ENCODE measurements at regions not wholly inside any gene's neighbourhood (a gene's known extent, or its start where the extent isn't known, plus 50 kb on each side); places are given as distances from the start of the nearest gene placed in this dataset.

GRCh38 chr7:70923181-70923845 is 208.6 kb upstream of the GALNT17 start:
- Histone ChIP-seq H3K9ac (no peak overlapping the region), H3K9me2 (ENCODE audit: insufficient read depth) (no peaks in the 10 kb centered on the region), H2AFZ (no peak overlapping the region), H3K27me3 (replicated peaks; ENCODE audit: insufficient read depth) (no peaks in the 10 kb centered on the region), H3K36me3 (ENCODE audit: low read depth) (no peaks in the 10 kb centered on the region), H3K4me2 (ENCODE audit: unreplicated experiment) (no peak overlapping the region), H3K4me1 (ENCODE audit: insufficient read depth) (no peaks in the 10 kb centered on the region), H3K79me2 (ENCODE audit: insufficient read depth) (no peaks in the 10 kb centered on the region), H3K27ac (no peak overlapping the region), H3K4me3 (no peak overlapping the region), H4K20me1 (ENCODE audit: insufficient read depth) (no peaks in the 10 kb centered on the region), H3K9me3 (ENCODE audit: low read depth) (no peaks in the 10 kb centered on the region), H3F3A (ENCODE audit: insufficient read depth) (no peaks in the 10 kb centered on the region)
- 33 to 35% methylated on average over 11 of the region's 11 CpGs for WGBS, 2 experiments (ENCODE audit: low coverage in 1 of 2, low lambda C conversion rate in 2 of 2, missing lambda C conversion rate in 2 of 2)
- TF ChIP-seq EZH2phosphoT487 (IDR thresholded peaks at IDR 0.05; ENCODE audit: insufficient read depth, low read depth) (no peak), EZH2 (IDR thresholded peaks at IDR 0.05; ENCODE audit: insufficient read depth, poor library complexity, severe bottlenecking) (no peak)
- no peak for DNase-seq
- in situ Hi-C loops (cut with MboI) = no loop called here

- Histone ChIP-seq H3K9ac (no peak overlapping the region), H3K4me2 (ENCODE audit: unreplicated experiment) (no peak overlapping the region), H3K36me3 (ENCODE audit: low read depth) (no peaks in the 10 kb centered on the region), H3F3A (ENCODE audit: insufficient read depth) (no peaks in the 10 kb centered on the region), H3K27me3 (replicated peaks; ENCODE audit: insufficient read depth) (no peaks in the 10 kb centered on the region), H3K27ac (no peak overlapping the region), H3K9me3 (ENCODE audit: low read depth) (no peaks in the 10 kb centered on the region), H3K9me2 (ENCODE audit: insufficient read depth) (no peaks in the 10 kb centered on the region), H2AFZ (no peak overlapping the region), H4K20me1 (ENCODE audit: insufficient read depth) (no peaks in the 10 kb centered on the region), H3K4me1 (ENCODE audit: insufficient read depth) (no peaks in the 10 kb centered on the region), H3K4me3 (no peak overlapping the region), H3K79me2 (ENCODE audit: insufficient read depth) (no peaks in the 10 kb centered on the region)
- TF ChIP-seq EZH2phosphoT487 (IDR thresholded peaks at IDR 0.05; ENCODE audit: insufficient read depth, low read depth) = no peak
- DNase-seq = no peak
- in situ Hi-C loops (cut with MboI) = no loop called here
- 30 to 32% methylated on average over 5 of the region's 5 CpGs for WGBS, 2 experiments (ENCODE audit: low coverage in 1 of 2, low lambda C conversion rate in 2 of 2, missing lambda C conversion rate in 2 of 2)
Measured at GRCh38 chr7:70925411-70926115, 206.4 kb upstream of the GALNT17 start.

- DNase-seq = no peak
- Histone ChIP-seq H3K27ac (no peak overlapping the region), H3K79me2 (ENCODE audit: insufficient read depth) (no peaks in the 10 kb centered on the region), H3F3A (ENCODE audit: insufficient read depth) (no peaks in the 10 kb centered on the region), H2AFZ (no peak overlapping the region), H3K9ac (no peak overlapping the region), H3K4me2 (ENCODE audit: unreplicated experiment) (no peak overlapping the region), H3K9me3 (ENCODE audit: low read depth) (no peaks in the 10 kb centered on the region), H3K4me3 (no peak overlapping the region), H4K20me1 (ENCODE audit: insufficient read depth) (no peaks in the 10 kb centered on the region), H3K36me3 (ENCODE audit: low read depth) (no peaks in the 10 kb centered on the region), H3K9me2 (ENCODE audit: insufficient read depth) (no peaks in the 10 kb centered on the region), H3K4me1 (ENCODE audit: insufficient read depth) (no peaks in the 10 kb centered on the region), H3K27me3 (replicated peaks; ENCODE audit: insufficient read depth) (no peaks in the 10 kb centered on the region)
- TF ChIP-seq EZH2 (IDR thresholded peaks at IDR 0.05; ENCODE audit: insufficient read depth, poor library complexity, severe bottlenecking) (no peak), EZH2phosphoT487 (IDR thresholded peaks at IDR 0.05; ENCODE audit: insufficient read depth, low read depth) (no peak)
- in situ Hi-C loops (cut with MboI) = no loop called here
- 20 to 22% methylated on average over 4 of the region's 4 CpGs for WGBS, 2 experiments (ENCODE audit: low coverage in 1 of 2, low lambda C conversion rate in 2 of 2, missing lambda C conversion rate in 2 of 2)
Measured at GRCh38 chr7:70926666-70927065, 205.3 kb upstream of the GALNT17 start.

GRCh38 chr7:70935311-70935710 is 196.6 kb upstream of the GALNT17 start:
- WGBS, 2 experiments (ENCODE audit: low coverage in 1 of 2, low lambda C conversion rate in 2 of 2, missing lambda C conversion rate in 2 of 2) = 33 to 34% methylated on average over 8 of the region's 8 CpGs
- DNase-seq = no peak
- TF ChIP-seq EZH2phosphoT487 (IDR thresholded peaks at IDR 0.05; ENCODE audit: insufficient read depth, low read depth) = no peak
- no peak for TF ChIP-seq EZH2 (IDR thresholded peaks at IDR 0.05; ENCODE audit: insufficient read depth, poor library complexity, severe bottlenecking)
- Histone ChIP-seq H3K79me2 (ENCODE audit: insufficient read depth) (no peaks in the 10 kb centered on the region), H3K4me1 (ENCODE audit: insufficient read depth) (no peaks in the 10 kb centered on the region), H3K9me3 (ENCODE audit: low read depth) (no peaks in the 10 kb centered on the region), H3F3A (ENCODE audit: insufficient read depth) (no peaks in the 10 kb centered on the region), H3K4me3 (no peak overlapping the region), H3K27me3 (replicated peaks; ENCODE audit: insufficient read depth) (no peaks in the 10 kb centered on the region), H3K9me2 (ENCODE audit: insufficient read depth) (no peaks in the 10 kb centered on the region), H3K9ac (no peak overlapping the region), H3K27ac (no peak overlapping the region), H2AFZ (no peak overlapping the region), H3K4me2 (ENCODE audit: unreplicated experiment) (no peak overlapping the region), H3K36me3 (ENCODE audit: low read depth) (no peaks in the 10 kb centered on the region), H4K20me1 (ENCODE audit: insufficient read depth) (no peaks in the 10 kb centered on the region)
- in situ Hi-C loops (cut with MboI) = no loop called here

Measured in GM23248 (cell line).